HG03095 (cell line): ENCODE measurements at regions not wholly inside any gene's neighbourhood (a gene's known extent, or its start where the extent isn't known, plus 50 kb on each side); places are given as distances from the start of the nearest gene placed in this dataset.
"Not testable (repeated sequence)": the region's sequence is repeated elsewhere in the genome, so short reads cannot be mapped to it uniquely, and the experiment has no call there.

Experiments used
- ATAC-seq: cut with Tn5 transposase; IDR thresholded peaks from one replicate; pipeline ENCODE4 v1.9.1; 2021; ENCODE audit warnings: moderate library complexity; ENCODE audit not compliant: unreplicated experiment

- ATAC-seq: no peak
These were observed 54.7 kb upstream of the PGM2 start for GRCh38 chr4:37771771-37772170.

GRCh38 chr4:37770016-37770415, 56.5 kb upstream of the PGM2 start:
- ATAC-seq: no peak

- ATAC-seq: no peak
These were observed 57.0 kb upstream of the PGM2 start for GRCh38 chr4:37769391-37769989.

- no peak for ATAC-seq
These were observed 58.9 kb upstream of the PGM2 start for GRCh38 chr4:37767546-37767945.

- no peak for ATAC-seq
These were observed 59.5 kb upstream of the PGM2 start for GRCh38 chr4:37767019-37767418.

GRCh38 chr4:37765741-37766140, 60.7 kb upstream of the PGM2 start:
- peak; percentile 65 for ATAC-seq

- ATAC-seq: no peak
These were observed 62.7 kb upstream of the PGM2 start for GRCh38 chr4:37763831-37764230.

GRCh38 chr4:37762991-37763368, 63.5 kb upstream of the PGM2 start:
- ATAC-seq: no peak

GRCh38 chr4:37762294-37762990, 64.0 kb upstream of the PGM2 start:
- ATAC-seq: no peak

- ATAC-seq: no peak
These were observed 65.6 kb upstream of the PGM2 start for GRCh38 chr4:37760840-37761239.

- no peak for ATAC-seq
These were observed 66.7 kb upstream of the PGM2 start for GRCh38 chr4:37759833-37760232.

- ATAC-seq: no peak
These were observed 68.3 kb upstream of the PGM2 start for GRCh38 chr4:37758226-37758625.

- no peak for ATAC-seq
These were observed 68.7 kb upstream of the PGM2 start for GRCh38 chr4:37757761-37758160.

- no peak for ATAC-seq
These were observed 69.4 kb upstream of the PGM2 start for GRCh38 chr4:37757121-37757520.

GRCh38 chr4:37754410-37755185, 68.4 kb upstream of the RELL1 start:
- ATAC-seq: no peak

- no peak for ATAC-seq
These were observed 63.3 kb upstream of the RELL1 start for GRCh38 chr4:37749398-37749988.

GRCh38 chr4:37748485-37748884, 62.3 kb upstream of the RELL1 start:
- ATAC-seq: no peak

GRCh38 chr4:37747772-37748330, 61.7 kb upstream of the RELL1 start:
- ATAC-seq: no peak

- not testable (repeated sequence) for ATAC-seq
These were observed 60.7 kb upstream of the RELL1 start for GRCh38 chr4:37746852-37747251.

- no peak for ATAC-seq
These were observed 59.8 kb upstream of the RELL1 start for GRCh38 chr4:37745946-37746345.

- no peak for ATAC-seq
These were observed 56.0 kb upstream of the RELL1 start for GRCh38 chr4:37742149-37742548.
